Vagina (tissue), 2 donors: ENCODE measurements at regions not wholly inside any gene's neighbourhood (a gene's known extent, or its start where the extent isn't known, plus 50 kb on each side); places are given as distances from the start of the nearest gene placed in this dataset.

Experiments
- DNase-seq, 2 donors: peaks; one replicate each; pipeline ENCODE4 v3.0.0-alpha.2; 2017; ENCODE audit errors: extremely low spot score in 2 of 2
- H3K27ac ChIP-seq: fragments of 200-600 bp; sonication (generic); one replicate; pipeline ENCODE4 v1.5.1; 2019
- H3K27me3 ChIP-seq: fragments of 200-600 bp; sonication (generic); one replicate; pipeline ENCODE4 v1.5.1; 2019
- H3K36me3 ChIP-seq, 2 donors: fragments of 200-600 bp; sonication (generic); one replicate each; pipeline ENCODE4 v1.5.1; 2017 to 2019
- H3K4me1 ChIP-seq: fragments of 200-600 bp; sonication (generic); one replicate; pipeline ENCODE4 v1.5.1; 2019
- H3K4me3 ChIP-seq, 2 donors: fragments of 200-600 bp; sonication (generic); 1 replicate in 1 of 2; 2 replicates in 1 of 2; pipeline ENCODE4 v1.5.1; 2016 to 2019
- H3K9me3 ChIP-seq: fragments of 200-600 bp; sonication (generic); one replicate; pipeline ENCODE4 v1.5.1; 2019
- CTCF ChIP-seq, 3 experiments: fragments of 450-650 bp in 2 of 3; fragments of 200-600 bp in 1 of 3; sonication (generic) in 1 of 3; IDR thresholded peaks; one replicate each; pipeline ENCODE4 v1.5.1; 2017 to 2019; ENCODE audit warnings: antibody characterized with exemption in 3 of 3, mild to moderate bottlenecking in 2 of 3, moderate library complexity in 2 of 3
- POLR2A ChIP-seq, 2 donors: fragments of 450-650 bp; IDR thresholded peaks; one replicate each; pipeline ENCODE4 v1.6.1; 2017; ENCODE audit warnings: antibody characterized with exemption in 2 of 2, mild to moderate bottlenecking in 2 of 2, moderate library complexity in 2 of 2
- POLR2AphosphoS5 ChIP-seq, 2 donors: sonication (generic); formaldehyde crosslinking; IDR thresholded peaks; one replicate each; pipeline ENCODE4 v1.9.0; 2017; ENCODE audit warnings: antibody characterized with exemption in 2 of 2, mild to moderate bottlenecking in 2 of 2, low read depth in 1 of 2; ENCODE audit not compliant: insufficient read depth in 1 of 2
- intact Hi-C: fragments of 100-400 bp; cut with DNase I; formaldehyde crosslinking; loops from one replicate; pipeline ENCODE4 v1.15.1; 2023

- Histone ChIP-seq H3K36me3 (no peaks in the 10 kb centered on the region), H3K27me3 (no peaks in the 10 kb centered on the region), H3K27ac (no peak overlapping the region), H3K4me3 (no peak overlapping the region), H3K4me1 (no peaks in the 10 kb centered on the region), H3K9me3 (no peaks in the 10 kb centered on the region)
- peak in 1 of 2 donors; percentile 2 for DNase-seq
- TF ChIP-seq CTCF (IDR thresholded peaks at IDR 0.05) (no peak), POLR2AphosphoS5 (IDR thresholded peaks at IDR 0.05; ENCODE audit: insufficient read depth in 1 of 2, low read depth in 1 of 2) (no peak), POLR2A (IDR thresholded peaks at IDR 0.05) (no peak)
- intact Hi-C loops: no loop called here
These were observed 81.1 kb upstream of the TRIM24 start for GRCh38 chr7:138378741-138379559.

- Histone ChIP-seq H3K9me3 (no peaks in the 10 kb centered on the region), H3K4me1 (no peaks in the 10 kb centered on the region), H3K4me3 (no peak overlapping the region), H3K36me3 (no peaks in the 10 kb centered on the region), H3K27ac (no peak overlapping the region), H3K27me3 (no peaks in the 10 kb centered on the region)
- no peak for DNase-seq
- intact Hi-C loops: no loop called here
- TF ChIP-seq POLR2A (IDR thresholded peaks at IDR 0.05) (no peak), CTCF (IDR thresholded peaks at IDR 0.05) (no peak), POLR2AphosphoS5 (IDR thresholded peaks at IDR 0.05; ENCODE audit: insufficient read depth in 1 of 2, low read depth in 1 of 2) (no peak)
These were observed 77.0 kb upstream of the TRIM24 start for GRCh38 chr7:138382862-138383565.

- H3K9me3 ChIP-seq: no peaks in the 10 kb centered on the region
- TF ChIP-seq POLR2A (IDR thresholded peaks at IDR 0.05) (no peak), CTCF (IDR thresholded peaks at IDR 0.05) (no peak), POLR2AphosphoS5 (IDR thresholded peaks at IDR 0.05; ENCODE audit: insufficient read depth in 1 of 2, low read depth in 1 of 2) (no peak)
- no peak overlapping the region for H3K4me3 ChIP-seq
- no peaks in the 10 kb centered on the region for H3K36me3 ChIP-seq
- H3K4me1 ChIP-seq: no peaks in the 10 kb centered on the region
- no peaks in the 10 kb centered on the region for H3K27me3 ChIP-seq
- intact Hi-C loops: no loop called here
- no peak for DNase-seq
- no peak overlapping the region for H3K27ac ChIP-seq
These were observed 73.2 kb upstream of the TRIM24 start for GRCh38 chr7:138386821-138387220.

- TF ChIP-seq CTCF (IDR thresholded peaks at IDR 0.05) (no peak), POLR2AphosphoS5 (IDR thresholded peaks at IDR 0.05; ENCODE audit: insufficient read depth in 1 of 2, low read depth in 1 of 2) (no peak), POLR2A (IDR thresholded peaks at IDR 0.05) (no peak)
- intact Hi-C loops: no loop called here
- H3K4me3 ChIP-seq: no peak overlapping the region
- no peaks in the 10 kb centered on the region for H3K4me1 ChIP-seq
- no peaks in the 10 kb centered on the region for H3K36me3 ChIP-seq
- H3K27me3 ChIP-seq: no peaks in the 10 kb centered on the region
- H3K27ac ChIP-seq: no peak overlapping the region
- no peaks in the 10 kb centered on the region for H3K9me3 ChIP-seq
- no peak for DNase-seq
These were observed 72.1 kb upstream of the TRIM24 start for GRCh38 chr7:138387755-138388475.
